NCI-H187 (cell line): ENCODE measurements at regions not wholly inside any gene's neighbourhood (a gene's known extent, or its start where the extent isn't known, plus 50 kb on each side); places are given as distances from the start of the nearest gene placed in this dataset.

Experiments used
- DNase-seq, 2 experiments: peaks; one replicate each; lab custom pipeline; 2025; lab: John Stamatoyannopoulos, UW

DNA sequence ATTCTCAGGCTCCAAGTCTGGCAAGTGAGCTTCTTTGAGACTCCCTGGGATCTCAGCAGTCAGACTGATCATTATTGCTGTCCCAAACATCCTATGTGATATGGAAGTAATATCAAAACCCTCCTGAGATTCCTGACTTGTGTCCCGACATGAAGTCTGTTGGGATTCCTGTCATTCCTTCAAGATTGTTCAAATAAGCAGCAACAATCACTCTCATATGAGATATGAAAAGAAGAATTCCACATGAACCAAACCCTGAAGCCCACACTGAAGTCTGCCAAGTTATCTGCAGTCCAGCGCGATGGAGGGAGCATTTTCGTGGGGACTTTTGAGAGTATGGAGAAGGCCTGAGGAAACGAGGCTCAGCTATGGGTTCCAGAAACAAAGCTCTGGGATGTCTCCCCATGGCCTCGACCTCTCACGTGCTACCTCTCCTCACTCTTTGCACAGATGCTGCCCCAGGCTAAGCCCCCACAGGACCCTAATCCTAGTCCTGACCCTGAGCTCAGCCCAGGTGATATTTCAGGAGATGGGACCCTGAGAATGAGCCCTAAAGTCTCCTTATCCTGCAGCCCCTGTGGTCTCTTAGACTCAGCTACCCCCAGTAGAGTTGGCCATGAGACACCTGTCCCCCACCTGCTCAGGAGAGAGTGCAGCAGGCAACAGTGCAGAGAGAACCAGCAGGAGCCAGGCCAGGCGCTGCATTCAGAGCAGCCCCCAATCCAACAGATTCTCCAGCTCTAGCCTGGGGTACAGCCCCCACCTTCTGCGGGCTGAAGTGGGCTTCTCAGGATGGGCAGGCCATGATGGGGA, 100.2 kb downstream of the GGTLC2 start:
- DNase-seq: no peak

- no peak for DNase-seq
Measured at GRCh38 chr22:22745225-22746060, 101.0 kb downstream of the GGTLC2 start.

DNA sequence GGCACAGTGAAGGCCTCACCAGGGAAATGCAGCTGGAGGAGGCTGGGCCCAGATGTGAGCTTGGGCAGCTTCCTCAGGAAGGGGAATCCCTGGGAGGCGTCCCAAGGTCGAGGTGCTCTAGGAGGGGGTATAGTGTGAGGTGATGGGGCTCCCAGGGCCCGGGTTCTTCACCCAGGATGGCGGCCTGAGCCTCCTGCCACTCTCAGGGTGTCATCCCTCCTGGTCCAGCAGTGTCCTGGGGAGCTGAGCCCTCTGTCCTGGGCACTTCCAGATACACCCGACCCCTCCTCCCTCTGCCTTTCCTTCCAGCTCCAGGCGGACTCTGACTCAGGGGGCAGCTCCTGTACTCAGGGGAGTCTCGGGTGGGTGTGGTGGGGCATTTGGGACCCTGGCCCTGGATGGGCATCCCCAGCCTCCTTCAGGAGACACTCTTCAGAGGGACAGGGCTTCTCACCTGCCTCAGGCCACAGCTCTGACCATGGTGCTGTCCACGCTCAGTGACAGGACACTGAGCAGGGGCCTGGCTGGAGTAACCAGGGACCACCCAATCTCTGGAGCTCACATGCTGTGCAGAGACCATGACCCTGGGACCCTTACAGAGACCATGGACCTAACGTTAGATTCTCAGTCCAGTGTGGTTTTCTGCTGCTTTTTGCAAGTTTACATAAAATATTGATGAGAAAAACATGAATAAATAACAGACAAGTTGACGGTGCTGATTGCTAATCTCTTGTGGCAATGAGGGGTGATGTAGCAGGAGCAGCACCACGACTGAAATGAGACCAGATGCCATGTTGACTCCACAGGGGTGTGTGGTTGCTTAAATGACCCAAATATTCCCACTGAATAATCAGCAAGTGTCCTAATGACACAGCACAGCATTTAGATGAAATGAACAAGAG, 101.9 kb downstream of the GGTLC2 start:
- no peak for DNase-seq

- no peak for DNase-seq
Measured at GRCh38 chr22:22746963-22747933, 102.8 kb downstream of the GGTLC2 start.

DNA sequence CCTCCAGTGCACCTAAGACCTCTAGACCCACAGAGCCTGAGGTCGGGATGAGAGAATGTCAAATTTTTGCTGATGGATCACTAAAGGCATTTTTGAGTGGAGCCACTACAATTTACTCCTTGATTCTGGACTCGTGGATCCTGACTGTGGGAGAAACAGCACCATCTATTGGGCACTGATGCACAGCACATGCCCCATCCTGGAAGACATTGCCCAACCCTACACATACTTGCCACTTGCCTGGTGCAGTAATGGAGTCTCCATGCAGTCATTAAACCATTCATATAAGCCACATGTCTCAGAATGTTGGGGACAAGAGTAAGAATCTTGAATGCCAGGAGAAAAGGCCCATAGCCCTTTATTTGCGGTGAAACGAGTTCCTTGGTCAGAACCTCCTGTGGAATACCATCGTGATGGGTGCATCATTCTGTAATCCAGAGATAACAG, 103.9 kb downstream of the GGTLC2 start:
- peak in 1 of 2 experiments; percentile 2 for DNase-seq

- no peak for DNase-seq
Measured at GRCh38 chr22:22748756-22749155, 104.3 kb downstream of the GGTLC2 start.

DNA sequence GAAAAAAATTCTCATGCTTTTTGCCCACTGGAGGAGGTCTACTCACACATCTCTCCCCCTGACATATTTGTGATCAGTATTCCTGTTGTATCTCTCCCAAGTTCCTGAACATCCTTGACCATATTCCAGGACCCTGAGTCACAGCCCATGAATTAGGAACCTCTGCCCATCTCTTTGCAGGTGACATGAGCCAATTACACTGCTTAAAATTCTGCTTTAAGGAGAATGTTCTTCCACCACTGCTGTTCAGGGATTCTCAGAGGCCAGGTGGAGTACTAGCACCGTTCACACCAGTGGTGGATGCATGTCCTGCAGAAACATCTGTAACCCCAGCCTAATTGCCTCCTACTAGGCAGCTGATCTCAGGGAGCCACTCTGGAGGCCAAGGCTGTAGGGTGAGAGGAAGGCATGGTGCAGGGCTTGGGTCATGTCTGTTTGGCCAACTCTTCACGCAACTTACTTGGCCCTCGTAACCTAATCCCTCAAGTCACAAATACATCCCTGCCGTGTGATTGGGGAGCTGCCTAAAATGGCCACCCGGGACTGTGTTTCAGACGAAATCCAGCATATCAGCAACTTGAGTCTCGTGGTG, 104.8 kb downstream of the GGTLC2 start:
- DNase-seq: no peak

GRCh38 chr22:22750335-22751042, 106.1 kb downstream of the GGTLC2 start:
- DNase-seq: no peak

GRCh38 chr22:22751043-22751603, 106.7 kb downstream of the GGTLC2 start:
- no peak for DNase-seq

DNA sequence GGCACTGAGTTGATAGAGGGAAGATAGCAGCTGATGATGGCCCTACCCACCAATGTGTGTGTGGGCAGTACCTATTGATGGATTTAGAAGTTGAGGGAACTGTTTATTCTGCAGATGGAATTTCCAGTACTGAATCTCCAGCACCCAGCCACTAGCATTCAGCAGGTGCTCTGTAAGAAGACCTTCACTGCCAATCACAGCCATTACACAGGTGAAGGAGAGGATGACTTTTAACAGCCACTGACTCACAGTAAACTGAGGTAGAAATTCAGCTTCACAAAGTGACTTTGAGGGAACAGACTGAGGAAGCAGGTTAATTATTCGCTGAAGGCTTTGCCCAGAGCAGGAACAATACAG, 107.8 kb downstream of the GGTLC2 start:
- DNase-seq: no peak

DNA sequence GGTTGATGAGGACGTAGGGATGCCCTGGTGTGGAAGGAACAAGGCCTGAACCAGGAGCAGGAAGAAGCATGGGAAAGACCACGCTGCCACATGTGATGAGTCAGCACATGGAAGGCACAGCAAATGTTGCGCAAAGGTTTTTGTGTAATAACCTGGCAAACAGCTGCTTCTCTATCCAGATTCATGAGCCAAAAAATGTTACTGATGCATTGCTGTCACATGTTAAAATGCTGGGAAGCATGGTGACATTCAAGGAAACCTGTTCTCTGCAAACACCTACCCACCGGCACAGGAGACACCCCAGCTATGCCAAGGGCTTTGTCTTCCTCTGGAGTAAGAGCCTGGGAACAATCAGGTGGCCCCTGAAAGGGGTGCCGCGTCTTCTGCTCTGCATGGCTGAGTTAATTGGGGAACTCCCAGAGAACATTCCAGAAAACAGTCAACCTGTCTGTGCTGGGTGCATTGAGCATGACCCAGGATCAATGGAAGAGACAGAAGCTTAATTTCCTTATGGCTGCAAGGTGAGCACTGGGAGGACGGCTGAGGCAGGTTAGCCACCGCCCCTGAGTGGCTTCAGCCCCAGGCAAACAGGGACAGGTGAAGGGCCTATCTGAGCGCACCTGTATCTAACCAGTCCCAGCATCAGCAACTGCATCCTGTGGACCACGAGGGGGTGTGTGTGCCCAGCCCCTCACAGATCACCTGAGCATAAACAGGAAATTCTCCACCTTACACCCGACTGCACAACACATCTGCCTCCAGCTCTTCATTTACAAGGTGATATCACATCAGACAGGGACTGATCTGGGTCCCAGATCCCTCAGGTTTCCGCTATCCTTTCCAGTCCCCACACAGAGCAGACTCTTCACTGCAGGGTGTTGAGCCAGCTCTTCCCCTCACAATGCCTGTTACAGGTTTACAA, 108.4 kb downstream of the GGTLC2 start:
- DNase-seq: no peak

GRCh38 chr22:22753526-22754267, 109.3 kb downstream of the GGTLC2 start:
- DNase-seq: no peak

- no peak for DNase-seq
Measured at GRCh38 chr22:22754268-22754657, 109.8 kb downstream of the GGTLC2 start.

DNA sequence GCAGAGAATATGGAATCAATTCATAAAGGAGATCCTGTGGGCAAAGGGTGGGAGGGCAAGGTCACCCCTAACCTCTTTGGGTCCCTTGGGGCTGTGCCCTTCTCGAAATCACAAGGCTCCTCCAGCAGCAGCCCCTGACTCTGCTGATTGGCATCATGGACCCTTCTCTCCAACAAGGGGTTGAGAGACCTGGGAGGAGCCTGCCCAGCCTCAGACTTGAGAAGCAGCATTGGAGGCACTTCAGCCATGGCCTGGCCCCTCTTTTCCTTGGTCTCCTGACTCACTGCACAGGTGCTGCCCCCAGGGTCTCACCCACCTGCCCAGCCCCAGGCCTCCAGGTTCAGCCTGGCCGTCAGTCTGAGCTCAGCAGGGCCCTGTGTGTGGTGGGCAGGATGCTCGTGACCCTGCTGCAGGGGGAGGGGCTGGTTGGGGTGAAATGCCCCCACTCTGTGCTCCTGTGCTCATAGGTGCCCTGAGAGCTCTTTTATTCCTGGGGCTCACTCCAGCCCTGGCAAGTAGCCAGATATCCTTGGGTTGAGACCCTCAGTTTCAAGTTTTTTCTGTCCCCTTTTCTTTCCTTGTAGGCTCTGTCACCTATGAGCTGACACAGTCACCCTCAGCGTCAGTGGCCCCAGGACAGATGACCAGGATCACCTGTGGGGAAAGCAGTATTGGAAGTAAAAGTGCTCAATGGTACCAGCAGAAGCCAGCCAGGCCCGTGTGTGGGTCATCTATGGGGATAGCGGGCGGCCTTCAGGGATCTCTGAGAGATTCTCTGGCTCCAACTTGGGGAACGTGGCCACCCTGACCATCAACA, 110.8 kb downstream of the GGTLC2 start:
- DNase-seq: no peak

GRCh38 chr22:22755778-22756100, 111.3 kb downstream of the GGTLC2 start:
- no peak for DNase-seq

DNA sequence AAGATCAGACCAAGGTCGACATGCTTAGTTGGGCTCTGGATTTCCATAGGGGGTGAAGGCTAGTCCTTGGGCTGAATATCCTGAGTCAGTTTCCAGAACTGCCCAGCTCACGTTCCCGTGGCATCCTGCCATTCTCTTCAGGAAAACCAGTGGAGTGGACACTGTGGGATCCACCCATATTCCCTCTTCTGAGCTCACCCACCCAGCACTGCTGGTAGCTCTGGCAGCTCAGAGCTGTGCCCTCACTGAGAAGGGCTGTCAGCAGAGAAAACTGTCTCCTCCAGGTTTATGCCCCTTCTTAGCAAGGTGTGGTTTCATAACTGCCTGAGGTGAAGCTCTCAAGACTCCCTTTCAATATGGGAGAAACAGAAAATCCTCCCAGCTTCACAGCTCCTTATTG, 111.7 kb downstream of the GGTLC2 start:
- DNase-seq: no peak
